HFF-Myc (cell line): ENCODE measurements at regions not wholly inside any gene's neighbourhood (a gene's known extent, or its start where the extent isn't known, plus 50 kb on each side); places are given as distances from the start of the nearest gene placed in this dataset.

Experiments used
- DNase-seq: peaks from one replicate; pipeline ENCODE4 v3.0.0-alpha.2; 2011; ENCODE audit warnings: low read depth; ENCODE audit errors: extremely low read depth
- H3K4me3 ChIP-seq: replicated peaks from 2 replicates; pipeline ENCODE4 v1.5.1; 2011; ENCODE audit warnings: low read depth, mild to moderate bottlenecking, control low read depth, low read length
- TF ChIP-seq, protein P1 (sequence below): IDR thresholded peaks from 2 replicates; pipeline ENCODE4 v1.5.1; 2012; ENCODE audit warnings: mild to moderate bottlenecking, low read depth, low read length, control low read depth; ENCODE audit errors: missing control alignments

GRCh38 chr7:52260046-52260665 lies 775.3 kb upstream of the POM121L12 start:
- no peak overlapping the region for H3K4me3 ChIP-seq
- TF ChIP-seq, protein P1, sequence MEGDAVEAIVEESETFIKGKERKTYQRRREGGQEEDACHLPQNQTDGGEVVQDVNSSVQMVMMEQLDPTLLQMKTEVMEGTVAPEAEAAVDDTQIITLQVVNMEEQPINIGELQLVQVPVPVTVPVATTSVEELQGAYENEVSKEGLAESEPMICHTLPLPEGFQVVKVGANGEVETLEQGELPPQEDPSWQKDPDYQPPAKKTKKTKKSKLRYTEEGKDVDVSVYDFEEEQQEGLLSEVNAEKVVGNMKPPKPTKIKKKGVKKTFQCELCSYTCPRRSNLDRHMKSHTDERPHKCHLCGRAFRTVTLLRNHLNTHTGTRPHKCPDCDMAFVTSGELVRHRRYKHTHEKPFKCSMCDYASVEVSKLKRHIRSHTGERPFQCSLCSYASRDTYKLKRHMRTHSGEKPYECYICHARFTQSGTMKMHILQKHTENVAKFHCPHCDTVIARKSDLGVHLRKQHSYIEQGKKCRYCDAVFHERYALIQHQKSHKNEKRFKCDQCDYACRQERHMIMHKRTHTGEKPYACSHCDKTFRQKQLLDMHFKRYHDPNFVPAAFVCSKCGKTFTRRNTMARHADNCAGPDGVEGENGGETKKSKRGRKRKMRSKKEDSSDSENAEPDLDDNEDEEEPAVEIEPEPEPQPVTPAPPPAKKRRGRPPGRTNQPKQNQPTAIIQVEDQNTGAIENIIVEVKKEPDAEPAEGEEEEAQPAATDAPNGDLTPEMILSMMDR = no peak
- DNase-seq = no peak

DNA sequence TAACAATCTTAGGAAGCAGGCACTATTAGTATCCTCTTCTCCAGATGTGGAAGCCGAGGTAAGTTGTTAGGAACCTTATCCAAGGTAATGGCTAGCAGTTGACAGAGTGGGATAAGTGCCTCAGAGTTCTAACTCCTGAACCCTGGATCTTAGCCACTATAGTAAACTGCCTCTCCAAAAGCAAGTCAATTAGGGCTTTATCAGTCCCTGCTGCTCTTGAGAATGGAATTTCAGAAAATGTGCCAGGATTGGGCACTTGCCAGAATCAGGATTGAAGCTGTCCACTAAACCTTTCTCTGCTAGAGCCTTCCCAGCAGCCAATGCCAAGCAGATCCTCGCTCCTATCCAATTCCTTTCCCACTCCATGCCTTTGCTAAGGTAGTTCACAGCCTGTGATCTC lies 777.5 kb upstream of the POM121L12 start:
- H3K4me3 ChIP-seq = no peak overlapping the region
- TF ChIP-seq, protein P1 = no peak
- no peak for DNase-seq

- TF ChIP-seq, protein P1 = no peak
- no peak overlapping the region for H3K4me3 ChIP-seq
- DNase-seq = no peak
These were observed 780.9 kb upstream of the POM121L12 start for GRCh38 chr7:52254396-52255010.

DNA sequence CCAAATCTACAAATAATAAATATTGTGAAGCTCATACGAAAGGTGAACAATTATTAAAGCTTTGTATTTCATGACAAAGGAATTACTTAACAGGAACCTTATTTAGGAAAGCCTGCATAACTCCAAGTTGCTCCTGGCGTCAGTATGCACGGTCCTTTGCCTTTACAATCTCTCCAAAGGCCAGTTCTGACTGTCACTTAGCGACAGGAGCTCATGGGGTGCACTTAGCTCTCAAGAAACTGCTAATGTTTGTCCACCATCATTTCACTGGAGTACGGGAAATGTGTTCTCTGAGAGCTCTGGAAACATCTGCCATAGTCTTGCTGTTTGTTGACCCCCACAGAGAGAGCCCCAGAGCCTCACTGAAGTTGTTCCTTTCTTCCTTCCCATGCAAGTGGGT lies 781.5 kb upstream of the POM121L12 start:
- no peak for DNase-seq
- TF ChIP-seq, protein P1 = no peak

DNA sequence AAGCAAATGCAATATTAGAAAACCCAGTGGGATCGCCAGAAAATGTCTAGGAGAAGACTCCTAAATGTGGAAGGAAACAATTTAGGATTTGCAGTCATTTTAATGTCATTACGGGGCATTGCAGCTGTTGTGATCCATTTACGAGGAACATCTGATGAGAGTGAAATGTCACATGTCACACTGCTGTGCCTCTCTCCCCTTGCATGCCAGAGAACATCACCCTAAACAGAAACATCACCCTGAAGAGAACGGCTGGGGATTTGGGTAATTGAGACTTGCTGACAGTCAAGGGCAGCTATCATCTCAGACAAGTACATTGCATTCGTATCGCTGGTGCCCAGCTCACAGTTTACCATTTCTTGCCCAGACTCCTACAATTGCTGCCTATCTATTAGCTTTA lies 785.7 kb upstream of the POM121L12 start:
- TF ChIP-seq, protein P1 = no peak
- no peak for DNase-seq

More for the DNA sequence above, 781.5 kb upstream of the POM121L12 start:
- no peak overlapping the region for H3K4me3 ChIP-seq

DNA sequence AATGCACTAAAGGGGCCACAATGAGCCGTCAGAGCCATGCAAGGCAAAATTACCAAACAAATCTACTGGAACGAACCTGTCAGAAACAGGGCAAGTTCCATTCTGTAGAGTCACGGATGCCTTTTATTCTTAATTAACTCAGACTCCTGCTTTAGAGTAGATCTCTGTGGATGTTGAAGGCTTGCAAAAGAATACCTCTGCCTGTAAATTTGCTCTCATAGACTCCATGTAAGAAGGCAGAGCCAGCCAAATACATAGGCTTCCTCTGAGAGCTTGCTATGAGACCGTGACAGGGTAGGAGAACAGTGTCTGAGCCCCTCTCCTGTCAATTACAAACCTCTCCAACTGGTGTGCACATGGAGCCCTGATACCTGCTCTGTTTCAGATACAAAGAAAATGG lies 787.9 kb upstream of the POM121L12 start:
- TF ChIP-seq, protein P1 = no peak
- no peak for DNase-seq
- H3K4me3 ChIP-seq = no peak overlapping the region

More for the DNA sequence above, 785.7 kb upstream of the POM121L12 start:
- H3K4me3 ChIP-seq = no peak overlapping the region

DNA sequence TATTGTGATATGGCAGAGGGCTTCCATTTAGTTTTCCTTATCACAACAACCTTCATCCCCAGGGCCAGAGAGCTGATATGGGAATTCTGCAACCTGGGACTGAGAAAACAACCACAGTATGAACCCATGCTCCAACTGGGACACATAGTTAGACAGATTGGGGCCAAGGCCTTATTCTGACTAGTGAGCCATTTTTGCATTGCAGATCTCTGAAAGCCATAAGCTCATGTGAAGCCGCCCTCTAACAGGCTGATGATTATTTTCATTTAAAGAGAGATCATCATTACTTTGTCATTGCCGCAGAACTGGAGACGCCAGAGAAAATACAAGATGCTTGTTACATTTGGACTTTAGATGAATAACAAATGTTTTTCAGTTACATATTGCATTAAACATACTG lies 791.7 kb upstream of the POM121L12 start:
- H3K4me3 ChIP-seq = no peak overlapping the region
- no peak for DNase-seq
- TF ChIP-seq, protein P1 = no peak
